ENCODE measurements at regions not wholly inside any gene's neighbourhood (a gene's known extent, or its start where the extent isn't known, plus 50 kb on each side); places are given as distances from the start of the nearest gene placed in this dataset.

GRCh38 chr6:105781248-105781647, 304.9 kb upstream of the PRDM1 start:
- peaks cover 0 to 2% of the 10 kb centered on the region in 2 donors for H3K36me3 Mint-ChIP-seq
- peaks cover 56% of the 10 kb centered on the region for H3K4me1 Mint-ChIP-seq
- Histone ChIP-seq H3K4me3 (replicated peaks in 1 of 3; ENCODE audit: low read depth in 2 of 3, low read length in 3 of 3) (no peak overlapping the region), H3K27ac (ENCODE audit: low read depth in 1 of 2, low read length in 2 of 2) (no peak overlapping the region), H3K4me1 (ENCODE audit: control insufficient read depth in 1 of 2, insufficient read depth in 2 of 2, low read length in 2 of 2) (peaks cover 44 to 49% of the 10 kb centered on the region in 2 donors), H3K4me2 (replicated peaks; ENCODE audit: extremely low read depth, low read length, poor library complexity, severe bottlenecking) (no peak overlapping the region), H3K9ac (ENCODE audit: insufficient read depth, low read length, poor library complexity, severe bottlenecking) (no peak overlapping the region), H3K9me3 (replicated peaks in 1 of 2; ENCODE audit: control insufficient read depth in 1 of 2, insufficient read depth in 1 of 2, low read length in 2 of 2) (no peaks in the 10 kb centered on the region), H3K79me2 (ENCODE audit: insufficient read depth, low read length) (no peaks in the 10 kb centered on the region), H4K20me1 (ENCODE audit: insufficient read depth, low read length) (no peaks in the 10 kb centered on the region), H3K27me3 (ENCODE audit: control insufficient read depth in 2 of 2, insufficient read depth in 2 of 2, low read length in 2 of 2) (no peaks in the 10 kb centered on the region), H2AFZ (ENCODE audit: insufficient read depth, low read depth, low read length, poor library complexity, severe bottlenecking) (no peak overlapping the region), H3K36me3 (replicated peaks in 1 of 2; ENCODE audit: control insufficient read depth in 1 of 2, insufficient read depth in 2 of 2, low read length in 2 of 2) (no peaks in the 10 kb centered on the region)
- H3K9me3 Mint-ChIP-seq, result peaks cover 0 to 3% (median 0%) of the 10 kb centered on the region in 7 donors
- peaks cover 0 to 6% (median 2%) of the 10 kb centered on the region in 3 donors for H3K27me3 Mint-ChIP-seq (ENCODE audit: low read depth in 3 of 3)
- WGBS (ENCODE audit: insufficient coverage), result 75% methylated on average over 2 of the region's 7 CpGs
- no peak overlapping the region for H3K4me3 Mint-ChIP-seq
- TF ChIP-seq CTCF (IDR thresholded peaks at IDR 0.05), result no peak
- DNase-seq, result no peak
- intact Hi-C loops (cut with micrococcal nuclease), result loop anchor here in 1 of 2 donors (10.0 kb wide), 1 partner anchor 204 kb away; no protein-coding TSS in a partner anchor
- H3K27ac Mint-ChIP-seq, result no peak overlapping the region

GRCh38 chr6:105780146-105780860, 305.8 kb upstream of the PRDM1 start:
- H3K27me3 ChIP-seq (ENCODE audit: control insufficient read depth in 2 of 2, insufficient read depth in 2 of 2, low read length in 2 of 2), result no peaks in the 10 kb centered on the region
- Mint-ChIP-seq H3K27ac (peak overlapping the region in 1 of 7 donors; percentile 10), H3K9me3 (peaks cover 0 to 6% (median 2%) of the 10 kb centered on the region in 7 donors), H3K36me3 (peaks cover 0 to 2% of the 10 kb centered on the region in 2 donors), H3K27me3 (ENCODE audit: low read depth in 3 of 3) (peaks cover 0 to 6% (median 1%) of the 10 kb centered on the region in 3 donors), H3K4me3 (no peak overlapping the region), H3K4me1 (peaks cover 47% of the 10 kb centered on the region)
- H3K9ac ChIP-seq (ENCODE audit: insufficient read depth, low read length, poor library complexity, severe bottlenecking), result no peak overlapping the region
- 100% methylated on average over 6 of the region's 12 CpGs for WGBS (ENCODE audit: insufficient coverage)
- H4K20me1 ChIP-seq (ENCODE audit: insufficient read depth, low read length), result no peaks in the 10 kb centered on the region
- intact Hi-C loops (cut with micrococcal nuclease), result loop anchor here in 1 of 2 donors (10.0 kb wide), 1 partner anchor 204 kb away; no protein-coding TSS in a partner anchor
- no peaks in the 10 kb centered on the region for H3K36me3 ChIP-seq (replicated peaks in 1 of 2; ENCODE audit: control insufficient read depth in 1 of 2, insufficient read depth in 2 of 2, low read length in 2 of 2)
- no peak overlapping the region for H3K4me3 ChIP-seq (replicated peaks in 1 of 3; ENCODE audit: low read depth in 2 of 3, low read length in 3 of 3)
- H3K4me1 ChIP-seq (ENCODE audit: control insufficient read depth in 1 of 2, insufficient read depth in 2 of 2, low read length in 2 of 2), result peaks cover 36 to 39% of the 10 kb centered on the region in 2 donors
- no peak overlapping the region for H3K4me2 ChIP-seq (replicated peaks; ENCODE audit: extremely low read depth, low read length, poor library complexity, severe bottlenecking)
- no peaks in the 10 kb centered on the region for H3K79me2 ChIP-seq (ENCODE audit: insufficient read depth, low read length)
- no peak for TF ChIP-seq CTCF (IDR thresholded peaks at IDR 0.05)
- no peak for DNase-seq
- H2AFZ ChIP-seq (ENCODE audit: insufficient read depth, low read depth, low read length, poor library complexity, severe bottlenecking), result no peak overlapping the region
- peaks cover 0 to 6% of the 10 kb centered on the region in 2 donors for H3K9me3 ChIP-seq (replicated peaks in 1 of 2; ENCODE audit: control insufficient read depth in 1 of 2, insufficient read depth in 1 of 2, low read length in 2 of 2)
- H3K27ac ChIP-seq (ENCODE audit: low read depth in 1 of 2, low read length in 2 of 2), result no peak overlapping the region
